ENCODE measurements at regions not wholly inside any gene's neighbourhood (a gene's known extent, or its start where the extent isn't known, plus 50 kb on each side); places are given as distances from the start of the nearest gene placed in this dataset.

- no peak overlapping the region for H2AFZ ChIP-seq (ENCODE audit: control insufficient read depth, low read length)
- no peaks in the 10 kb centered on the region for H3K9me3 ChIP-seq (ENCODE audit: control insufficient read depth, low read depth, low read length)
- no peaks in the 10 kb centered on the region for H3K9me1 ChIP-seq (ENCODE audit: control insufficient read depth, extremely low read depth, insufficient read depth, low read length)
- no peaks in the 10 kb centered on the region for H3K79me2 ChIP-seq (ENCODE audit: control insufficient read depth, insufficient read depth, low read length)
- no peak for TF ChIP-seq EZH2 (IDR thresholded peaks at IDR 0.05; ENCODE audit: low read length)
- TF ChIP-seq, protein P1, sequence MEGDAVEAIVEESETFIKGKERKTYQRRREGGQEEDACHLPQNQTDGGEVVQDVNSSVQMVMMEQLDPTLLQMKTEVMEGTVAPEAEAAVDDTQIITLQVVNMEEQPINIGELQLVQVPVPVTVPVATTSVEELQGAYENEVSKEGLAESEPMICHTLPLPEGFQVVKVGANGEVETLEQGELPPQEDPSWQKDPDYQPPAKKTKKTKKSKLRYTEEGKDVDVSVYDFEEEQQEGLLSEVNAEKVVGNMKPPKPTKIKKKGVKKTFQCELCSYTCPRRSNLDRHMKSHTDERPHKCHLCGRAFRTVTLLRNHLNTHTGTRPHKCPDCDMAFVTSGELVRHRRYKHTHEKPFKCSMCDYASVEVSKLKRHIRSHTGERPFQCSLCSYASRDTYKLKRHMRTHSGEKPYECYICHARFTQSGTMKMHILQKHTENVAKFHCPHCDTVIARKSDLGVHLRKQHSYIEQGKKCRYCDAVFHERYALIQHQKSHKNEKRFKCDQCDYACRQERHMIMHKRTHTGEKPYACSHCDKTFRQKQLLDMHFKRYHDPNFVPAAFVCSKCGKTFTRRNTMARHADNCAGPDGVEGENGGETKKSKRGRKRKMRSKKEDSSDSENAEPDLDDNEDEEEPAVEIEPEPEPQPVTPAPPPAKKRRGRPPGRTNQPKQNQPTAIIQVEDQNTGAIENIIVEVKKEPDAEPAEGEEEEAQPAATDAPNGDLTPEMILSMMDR (optimal IDR thresholded peaks at IDR 0.05 in 1 of 3, IDR thresholded peaks at IDR 0.05 in 1 of 3, conservative IDR thresholded peaks at IDR 0.05 in 1 of 3; ENCODE audit: extremely low read depth in 1 of 3, insufficient read depth in 2 of 3, low read length in 3 of 3) = no peak
- H3K27ac ChIP-seq (ENCODE audit: control insufficient read depth, insufficient read depth, low read length) = no peak overlapping the region
- H3K4me2 ChIP-seq (ENCODE audit: control insufficient read depth, extremely low read depth, insufficient read depth, low read depth, low read length) = no peak overlapping the region
- FAIRE-seq = no peak
- no peaks in the 10 kb centered on the region for H3K36me3 ChIP-seq (ENCODE audit: control insufficient read depth in 2 of 2, extremely low read depth in 1 of 2, insufficient read depth in 2 of 2, low read length in 2 of 2)
- no peak overlapping the region for H3K4me3 ChIP-seq (ENCODE audit: control insufficient read depth in 2 of 3, extremely low read depth in 1 of 3, insufficient read depth in 2 of 3, low read depth in 1 of 3, low read length in 3 of 3)
- no peaks in the 10 kb centered on the region for H3K4me1 ChIP-seq (ENCODE audit: control insufficient read depth, extremely low read depth, insufficient read depth, low read length)
- no peaks in the 10 kb centered on the region for H3K27me3 ChIP-seq (ENCODE audit: control insufficient read depth, extremely low read depth, insufficient read depth, low read length)
- dilution Hi-C loops (cut with MboI; ENCODE audit: extremely low pct_ligation_motif_present, low sequenced_read_pairs) = no loop called here
- H4K20me1 ChIP-seq (ENCODE audit: control insufficient read depth, extremely low read depth, insufficient read depth, low read length) = no peaks in the 10 kb centered on the region
- H3K9ac ChIP-seq (ENCODE audit: control insufficient read depth, extremely low read depth, insufficient read depth, low read length) = no peak overlapping the region
- DNase-seq (ENCODE audit: low read depth, low spot score) = no peak
Measured at GRCh38 chr10:55191236-55191860, 390.3 kb upstream of the PCDH15 start.

GRCh38 chr10:55183993-55184392 lies 383.0 kb upstream of the PCDH15 start:
- Histone ChIP-seq H3K79me2 (ENCODE audit: control insufficient read depth, insufficient read depth, low read length) (no peaks in the 10 kb centered on the region), H3K4me1 (ENCODE audit: control insufficient read depth, extremely low read depth, insufficient read depth, low read length) (no peaks in the 10 kb centered on the region), H3K27ac (ENCODE audit: control insufficient read depth, insufficient read depth, low read length) (no peak overlapping the region), H3K36me3 (ENCODE audit: control insufficient read depth in 2 of 2, extremely low read depth in 1 of 2, insufficient read depth in 2 of 2, low read length in 2 of 2) (no peaks in the 10 kb centered on the region), H3K27me3 (ENCODE audit: control insufficient read depth, extremely low read depth, insufficient read depth, low read length) (no peaks in the 10 kb centered on the region), H3K9me3 (ENCODE audit: control insufficient read depth, low read depth, low read length) (no peaks in the 10 kb centered on the region), H3K4me3 (ENCODE audit: control insufficient read depth in 2 of 3, extremely low read depth in 1 of 3, insufficient read depth in 2 of 3, low read depth in 1 of 3, low read length in 3 of 3) (no peak overlapping the region), H4K20me1 (ENCODE audit: control insufficient read depth, extremely low read depth, insufficient read depth, low read length) (no peaks in the 10 kb centered on the region), H3K9me1 (ENCODE audit: control insufficient read depth, extremely low read depth, insufficient read depth, low read length) (no peaks in the 10 kb centered on the region), H3K4me2 (ENCODE audit: control insufficient read depth, extremely low read depth, insufficient read depth, low read depth, low read length) (no peak overlapping the region), H3K9ac (ENCODE audit: control insufficient read depth, extremely low read depth, insufficient read depth, low read length) (no peak overlapping the region), H2AFZ (ENCODE audit: control insufficient read depth, low read length) (no peak overlapping the region)
- TF ChIP-seq, protein P1 (optimal IDR thresholded peaks at IDR 0.05 in 1 of 3, IDR thresholded peaks at IDR 0.05 in 1 of 3, conservative IDR thresholded peaks at IDR 0.05 in 1 of 3; ENCODE audit: extremely low read depth in 1 of 3, insufficient read depth in 2 of 3, low read length in 3 of 3) = no peak
- TF ChIP-seq EZH2 (IDR thresholded peaks at IDR 0.05; ENCODE audit: low read length) = no peak
- DNase-seq (ENCODE audit: low read depth, low spot score) (no peak), FAIRE-seq (no peak)
- dilution Hi-C loops (cut with MboI; ENCODE audit: extremely low pct_ligation_motif_present, low sequenced_read_pairs) = no loop called here
